ENCODE measurements at regions not wholly inside any gene's neighbourhood (a gene's known extent, or its start where the extent isn't known, plus 50 kb on each side); places are given as distances from the start of the nearest gene placed in this dataset.

- TF ChIP-seq CTCF (IDR thresholded peaks at IDR 0.05): no peak
- TF ChIP-seq POLR2A (IDR thresholded peaks at IDR 0.05): no peak
Measured at GRCh38 chr11:105224482-105225253, 85.1 kb upstream of the CARD18 start.
